LNCaP clone FGC (cell line): ENCODE measurements at regions not wholly inside any gene's neighbourhood (a gene's known extent, or its start where the extent isn't known, plus 50 kb on each side); places are given as distances from the start of the nearest gene placed in this dataset.

Source experiments
- DNase-seq: peaks from one replicate; pipeline ENCODE4 v3.0.0-alpha.2; 2011; ENCODE audit warnings: low read depth
- H3K4me3 ChIP-seq: 2 replicates; pipeline ENCODE4 v1.5.1; 2011; ENCODE audit warnings: mild to moderate bottlenecking, low read depth, low read length, control low read depth
- TF ChIP-seq, protein P1 (sequence below): IDR thresholded peaks from 2 replicates; pipeline ENCODE4 v1.5.1; 2012; ENCODE audit warnings: mild to moderate bottlenecking; ENCODE audit not compliant: control insufficient read depth, insufficient read depth; ENCODE audit errors: extremely low read depth

DNA sequence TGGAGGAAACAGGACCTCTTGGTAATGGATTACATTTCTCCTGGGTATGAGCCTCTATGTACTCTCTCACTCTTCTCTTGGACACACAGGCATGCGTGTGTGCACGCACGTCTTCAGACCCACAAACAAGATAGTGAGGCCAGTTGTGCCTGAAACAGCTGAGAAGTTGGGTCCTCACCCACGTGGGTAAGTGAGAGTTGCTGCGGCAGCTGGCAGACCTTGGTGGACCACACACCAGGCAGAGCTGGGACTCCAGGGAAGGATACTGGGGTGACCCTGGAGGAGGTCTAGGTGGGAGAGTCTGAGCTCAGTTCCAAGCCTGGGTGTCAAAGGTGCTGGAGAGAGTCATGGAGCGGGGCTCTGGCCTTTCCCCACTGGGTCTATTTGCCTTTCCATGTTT, 194.3 kb downstream of the HAUS1 start:
- no peak for DNase-seq
- no peak overlapping the region for H3K4me3 ChIP-seq
- TF ChIP-seq, protein P1, sequence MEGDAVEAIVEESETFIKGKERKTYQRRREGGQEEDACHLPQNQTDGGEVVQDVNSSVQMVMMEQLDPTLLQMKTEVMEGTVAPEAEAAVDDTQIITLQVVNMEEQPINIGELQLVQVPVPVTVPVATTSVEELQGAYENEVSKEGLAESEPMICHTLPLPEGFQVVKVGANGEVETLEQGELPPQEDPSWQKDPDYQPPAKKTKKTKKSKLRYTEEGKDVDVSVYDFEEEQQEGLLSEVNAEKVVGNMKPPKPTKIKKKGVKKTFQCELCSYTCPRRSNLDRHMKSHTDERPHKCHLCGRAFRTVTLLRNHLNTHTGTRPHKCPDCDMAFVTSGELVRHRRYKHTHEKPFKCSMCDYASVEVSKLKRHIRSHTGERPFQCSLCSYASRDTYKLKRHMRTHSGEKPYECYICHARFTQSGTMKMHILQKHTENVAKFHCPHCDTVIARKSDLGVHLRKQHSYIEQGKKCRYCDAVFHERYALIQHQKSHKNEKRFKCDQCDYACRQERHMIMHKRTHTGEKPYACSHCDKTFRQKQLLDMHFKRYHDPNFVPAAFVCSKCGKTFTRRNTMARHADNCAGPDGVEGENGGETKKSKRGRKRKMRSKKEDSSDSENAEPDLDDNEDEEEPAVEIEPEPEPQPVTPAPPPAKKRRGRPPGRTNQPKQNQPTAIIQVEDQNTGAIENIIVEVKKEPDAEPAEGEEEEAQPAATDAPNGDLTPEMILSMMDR = no peak

DNA sequence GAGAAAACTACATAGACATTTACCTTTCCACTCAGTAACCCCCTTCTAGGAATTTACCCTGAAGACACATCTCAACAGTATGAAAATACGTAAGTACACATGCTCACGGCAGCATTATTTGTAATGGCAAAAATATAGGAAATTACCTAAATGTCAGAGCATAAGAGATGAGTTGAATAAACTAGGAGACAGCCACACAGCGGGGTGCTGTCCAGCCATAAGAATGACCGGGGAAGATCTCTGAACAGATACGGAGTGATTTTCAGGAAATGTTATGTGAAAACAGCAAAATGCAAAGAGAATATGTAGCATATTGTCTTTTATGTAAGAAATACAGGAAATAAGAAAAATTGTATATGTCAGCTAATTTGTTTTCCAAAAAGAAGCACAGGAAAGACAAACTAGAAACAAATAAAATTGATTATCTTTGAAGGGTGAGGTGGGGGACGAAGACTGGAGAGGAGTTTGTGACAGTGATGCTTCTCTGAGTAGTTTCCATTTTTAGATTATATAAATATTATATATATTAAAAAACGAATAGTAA, 195.4 kb downstream of the HAUS1 start:
- H3K4me3 ChIP-seq = no peak overlapping the region
- no peak for DNase-seq
- TF ChIP-seq, protein P1 = no peak

DNA sequence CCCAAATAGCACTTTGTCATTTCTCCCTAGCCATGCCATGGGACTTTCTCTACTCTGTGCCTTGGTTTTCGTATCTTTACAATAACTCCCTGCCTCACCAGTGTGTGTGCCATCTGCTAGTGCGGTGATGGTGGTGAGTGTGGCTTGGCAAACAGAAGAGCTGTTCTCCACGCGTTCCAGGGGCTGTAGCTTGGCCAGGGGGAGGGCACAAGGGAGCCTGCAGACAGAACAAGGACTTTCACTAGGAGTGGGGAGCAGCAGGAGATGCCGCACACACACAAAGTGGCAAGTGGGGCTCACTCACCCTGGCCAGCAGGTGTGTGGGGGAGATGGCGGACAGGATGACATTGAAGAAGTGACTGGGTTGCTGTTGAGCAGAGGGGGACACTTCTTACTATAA, 196.9 kb downstream of the HAUS1 start:
- no peak overlapping the region for H3K4me3 ChIP-seq
- DNase-seq = no peak
- TF ChIP-seq, protein P1 = no peak

DNA sequence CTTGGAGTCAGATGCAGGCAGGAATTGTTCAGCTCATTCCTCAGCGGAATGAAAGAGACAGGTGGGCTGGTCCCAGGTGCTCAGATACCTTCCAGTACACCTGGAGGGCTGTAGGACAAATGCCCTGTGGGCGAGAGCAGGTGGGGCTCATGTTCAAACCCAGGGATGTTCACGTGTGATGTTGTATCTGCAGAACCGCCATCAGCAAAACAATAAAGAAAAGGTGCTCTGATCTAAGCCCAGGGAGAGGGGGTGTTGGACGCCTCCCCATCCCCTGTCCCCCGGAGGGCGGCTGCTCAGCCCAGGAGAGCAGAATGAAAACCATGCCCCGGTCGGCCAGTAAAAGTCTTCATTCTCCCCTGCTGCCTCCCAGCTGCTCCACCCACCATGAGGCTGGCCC, 197.4 kb downstream of the HAUS1 start:
- TF ChIP-seq, protein P1 = no peak
- H3K4me3 ChIP-seq = no peak overlapping the region
- no peak for DNase-seq

DNA sequence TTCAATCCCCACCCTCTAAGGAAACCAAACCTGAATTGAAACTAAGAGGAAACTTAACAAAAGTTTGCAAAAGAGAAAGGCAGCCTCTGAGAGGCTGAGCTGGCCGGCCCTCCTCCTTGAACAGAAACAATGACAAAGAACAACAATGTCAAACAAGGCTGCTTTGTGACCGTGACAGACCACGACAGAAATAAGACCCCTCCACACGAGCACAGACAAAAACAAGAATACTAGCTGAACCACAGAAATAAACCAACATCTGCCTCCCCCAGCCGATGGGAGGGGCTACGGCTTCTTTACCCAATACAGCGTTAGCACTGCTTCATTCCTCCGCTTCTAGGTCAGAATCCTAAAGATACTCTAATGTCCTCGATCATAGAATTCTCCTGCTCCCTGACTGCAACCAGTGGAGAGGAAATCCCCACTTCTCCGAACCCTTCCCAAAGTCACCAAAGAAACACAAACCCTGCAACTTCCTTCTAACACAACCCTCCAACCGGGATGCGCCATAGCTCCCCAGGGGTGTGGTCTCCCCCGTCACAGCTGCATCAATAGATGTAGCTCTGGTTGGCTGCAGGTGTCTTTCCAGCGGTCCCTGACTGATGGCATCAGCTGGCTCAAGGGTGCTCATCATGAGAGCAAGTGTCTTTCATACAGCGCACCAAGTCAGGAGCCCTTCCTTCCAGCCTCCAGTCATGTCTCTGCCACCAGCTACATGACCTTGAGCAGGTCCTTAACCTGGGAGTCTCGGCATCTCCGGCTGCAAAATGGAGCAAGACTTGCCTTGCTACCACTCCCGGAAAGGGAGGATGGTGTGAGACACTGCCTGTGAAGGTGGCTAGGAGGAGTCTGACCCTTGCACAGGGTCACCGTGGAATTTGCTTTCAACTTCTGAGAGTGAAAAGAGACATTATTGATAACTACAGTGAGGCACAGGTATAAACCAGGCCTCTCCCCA, 198.6 kb downstream of the HAUS1 start:
- H3K4me3 ChIP-seq = no peak overlapping the region
- TF ChIP-seq, protein P1 = no peak
- no peak for DNase-seq

DNA sequence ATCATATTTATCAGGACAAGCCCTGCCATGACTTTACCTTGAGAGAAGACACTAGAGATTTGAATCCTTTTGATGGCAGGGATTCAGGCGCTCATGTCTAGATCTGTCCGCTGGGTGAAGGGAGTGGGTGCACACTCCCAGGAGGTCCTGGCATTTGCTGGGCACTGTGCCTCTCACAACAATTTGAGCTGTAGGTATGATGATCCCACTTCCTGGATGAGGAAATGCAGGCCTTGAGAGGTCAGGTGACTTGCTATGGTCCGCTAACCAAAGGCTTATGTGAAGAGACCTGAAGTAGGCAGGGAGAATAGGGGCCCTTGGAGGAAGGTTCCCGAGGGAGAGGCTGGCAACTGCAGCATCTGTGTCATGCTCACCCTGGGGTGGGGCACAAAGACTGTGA, 206.1 kb downstream of the HAUS1 start:
- no peak for DNase-seq
- TF ChIP-seq, protein P1 = no peak

More for the DNA sequence above, 206.1 kb downstream of the HAUS1 start:
- H3K4me3 ChIP-seq = no peak overlapping the region
